ENCODE measurements at regions not wholly inside any gene's neighbourhood (a gene's known extent, or its start where the extent isn't known, plus 50 kb on each side); places are given as distances from the start of the nearest gene placed in this dataset.

DNA sequence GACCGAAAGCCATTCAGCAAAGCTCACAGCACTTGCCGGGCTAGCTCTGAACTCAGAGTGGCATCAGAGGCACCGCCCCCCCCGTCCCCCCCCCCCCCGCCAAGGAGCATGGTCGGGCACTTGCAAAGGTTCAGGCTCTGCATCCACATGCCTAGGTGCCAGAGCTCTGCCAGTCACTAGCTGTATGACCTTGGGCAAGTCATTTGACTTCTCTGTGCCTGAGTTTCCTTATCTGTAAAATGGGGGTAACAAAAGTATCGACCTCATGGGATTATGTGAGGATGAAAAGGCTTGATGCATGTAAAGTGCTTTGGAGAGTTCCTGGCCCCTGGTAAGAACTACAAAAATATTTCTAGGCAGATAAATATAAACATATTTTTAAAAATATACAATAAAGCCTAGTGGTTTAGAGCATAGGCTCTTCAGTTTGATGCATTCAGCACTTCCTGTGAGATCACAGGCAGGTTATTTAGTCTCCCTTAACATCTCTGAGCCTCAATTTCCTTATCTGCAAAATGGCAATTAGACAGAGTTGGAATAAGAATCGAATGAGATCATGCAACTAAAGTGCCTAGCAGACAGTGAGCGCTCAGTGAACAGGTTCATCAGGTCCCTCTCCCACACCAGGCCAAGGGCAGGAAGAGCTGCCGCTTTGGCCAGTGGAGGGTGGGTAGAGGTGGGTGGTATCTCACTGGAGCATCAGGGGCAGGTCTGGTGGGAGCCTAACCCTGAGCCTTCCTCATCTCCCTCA is 117.2 kb downstream of the CYLD start:
- no peaks in the 10 kb centered on the region for H3K27me3 ChIP-seq
- ATAC-seq (ENCODE audit: low FRiP score in 2 of 2), result no peak
- H3K4me1 ChIP-seq, result no peaks in the 10 kb centered on the region
- WGBS, 2 donors, result 83 to 90% methylated on average over 4 to 5 of the region's 10 CpGs
- H3K9me3 ChIP-seq, result no peaks in the 10 kb centered on the region
- no peak overlapping the region for H3K4me3 ChIP-seq
- TF ChIP-seq POLR2A (IDR thresholded peaks at IDR 0.05), result no peak
- TF ChIP-seq, protein P1, sequence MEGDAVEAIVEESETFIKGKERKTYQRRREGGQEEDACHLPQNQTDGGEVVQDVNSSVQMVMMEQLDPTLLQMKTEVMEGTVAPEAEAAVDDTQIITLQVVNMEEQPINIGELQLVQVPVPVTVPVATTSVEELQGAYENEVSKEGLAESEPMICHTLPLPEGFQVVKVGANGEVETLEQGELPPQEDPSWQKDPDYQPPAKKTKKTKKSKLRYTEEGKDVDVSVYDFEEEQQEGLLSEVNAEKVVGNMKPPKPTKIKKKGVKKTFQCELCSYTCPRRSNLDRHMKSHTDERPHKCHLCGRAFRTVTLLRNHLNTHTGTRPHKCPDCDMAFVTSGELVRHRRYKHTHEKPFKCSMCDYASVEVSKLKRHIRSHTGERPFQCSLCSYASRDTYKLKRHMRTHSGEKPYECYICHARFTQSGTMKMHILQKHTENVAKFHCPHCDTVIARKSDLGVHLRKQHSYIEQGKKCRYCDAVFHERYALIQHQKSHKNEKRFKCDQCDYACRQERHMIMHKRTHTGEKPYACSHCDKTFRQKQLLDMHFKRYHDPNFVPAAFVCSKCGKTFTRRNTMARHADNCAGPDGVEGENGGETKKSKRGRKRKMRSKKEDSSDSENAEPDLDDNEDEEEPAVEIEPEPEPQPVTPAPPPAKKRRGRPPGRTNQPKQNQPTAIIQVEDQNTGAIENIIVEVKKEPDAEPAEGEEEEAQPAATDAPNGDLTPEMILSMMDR (IDR thresholded peaks at IDR 0.05), result no peak
- TF ChIP-seq POLR2AphosphoS5 (IDR thresholded peaks at IDR 0.05), result no peak
- no peak for TF ChIP-seq EP300 (IDR thresholded peaks at IDR 0.05)
- H3K36me3 ChIP-seq, result no peaks in the 10 kb centered on the region
- no peak for DNase-seq
- no peak overlapping the region for H3K27ac ChIP-seq

DNA sequence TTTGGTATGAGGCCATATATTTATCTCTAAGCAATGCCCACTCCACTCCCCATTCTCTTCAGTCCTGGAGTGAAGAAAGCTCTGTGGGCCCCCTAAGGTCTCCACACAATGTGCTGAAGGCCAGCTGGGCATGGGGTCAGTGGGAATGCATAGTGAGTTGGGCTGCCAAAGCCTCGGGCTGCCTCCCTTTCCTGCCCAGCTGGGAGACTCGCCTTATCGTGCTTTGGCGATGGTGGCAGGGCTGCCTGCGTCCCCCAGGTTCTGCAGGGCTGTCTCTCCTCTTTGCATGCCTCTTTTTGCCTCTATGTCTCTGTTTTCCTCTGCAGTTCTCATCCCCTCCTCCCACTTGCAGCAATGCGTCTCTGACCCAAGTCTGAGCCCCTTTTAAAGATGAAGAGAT is 116.5 kb downstream of the CYLD start:
- peak in 1 of 2 donors; percentile 29 for DNase-seq
- H3K4me3 ChIP-seq, result no peak overlapping the region
- no peaks in the 10 kb centered on the region for H3K4me1 ChIP-seq
- no peak for ATAC-seq (ENCODE audit: low FRiP score in 2 of 2)
- no peaks in the 10 kb centered on the region for H3K36me3 ChIP-seq
- no peaks in the 10 kb centered on the region for H3K27me3 ChIP-seq
- no peak overlapping the region for H3K27ac ChIP-seq
- WGBS, 2 donors, result 75 to 88% methylated on average over 6 of the region's 6 CpGs
- no peaks in the 10 kb centered on the region for H3K9me3 ChIP-seq
- TF ChIP-seq POLR2A (IDR thresholded peaks at IDR 0.05), result no peak
- TF ChIP-seq, protein P1 (IDR thresholded peaks at IDR 0.05), result no peak
- no peak for TF ChIP-seq EP300 (IDR thresholded peaks at IDR 0.05)
- TF ChIP-seq POLR2AphosphoS5 (IDR thresholded peaks at IDR 0.05), result no peak

DNA sequence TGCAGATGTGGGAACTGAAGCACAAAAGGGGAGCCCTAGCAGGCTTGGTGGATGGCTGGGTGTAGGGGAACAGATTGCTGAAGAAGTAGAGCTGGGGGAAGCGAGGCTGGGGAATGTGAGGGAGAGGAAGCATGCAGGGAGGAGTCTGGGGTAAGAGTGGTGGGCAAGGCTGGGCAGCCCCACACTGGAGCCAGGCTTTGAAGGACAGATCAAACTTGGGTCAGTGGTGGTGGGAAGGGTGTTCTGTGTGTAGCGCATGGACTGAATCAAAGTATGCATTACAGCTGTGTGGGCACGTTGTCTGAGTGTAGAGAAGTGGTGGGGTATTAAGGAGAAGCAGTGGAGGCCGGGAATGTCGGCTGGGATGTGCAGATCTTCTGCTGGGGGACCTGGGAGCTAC is 116.0 kb downstream of the CYLD start:
- ATAC-seq (ENCODE audit: low FRiP score in 2 of 2) (no peak), DNase-seq (no peak)
- Histone ChIP-seq H3K9me3 (no peaks in the 10 kb centered on the region), H3K4me3 (no peak overlapping the region), H3K27ac (no peak overlapping the region), H3K27me3 (no peaks in the 10 kb centered on the region), H3K4me1 (no peaks in the 10 kb centered on the region), H3K36me3 (no peaks in the 10 kb centered on the region)
- 85 to 88% methylated on average over 5 of the region's 5 CpGs for WGBS, 2 donors
- no peak for TF ChIP-seq POLR2A (IDR thresholded peaks at IDR 0.05)
- TF ChIP-seq, protein P1 (IDR thresholded peaks at IDR 0.05), result no peak
- TF ChIP-seq POLR2AphosphoS5 (IDR thresholded peaks at IDR 0.05), result no peak
- TF ChIP-seq EP300 (IDR thresholded peaks at IDR 0.05), result no peak

DNA sequence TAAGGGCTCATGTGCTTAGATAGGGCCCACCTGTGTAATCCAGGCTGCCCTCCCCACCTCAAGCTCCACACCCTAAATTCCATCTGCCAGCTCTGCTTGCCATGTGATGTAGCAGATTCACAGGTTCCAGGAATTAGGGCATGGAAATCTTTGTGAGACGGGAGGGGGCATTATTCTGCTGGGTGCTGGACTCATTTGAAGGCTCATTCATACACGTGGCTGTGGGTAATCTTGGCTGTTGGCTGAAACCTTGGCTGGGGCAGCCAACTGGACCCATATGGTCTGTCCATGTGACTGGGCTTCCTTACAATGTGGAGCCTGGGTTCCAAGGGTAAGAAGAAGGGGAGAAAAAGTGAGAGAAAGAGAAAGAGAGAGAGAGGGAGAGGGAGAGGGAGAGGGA is 115.1 kb downstream of the CYLD start:
- no peaks in the 10 kb centered on the region for H3K27me3 ChIP-seq
- H3K36me3 ChIP-seq, result no peaks in the 10 kb centered on the region
- H3K4me3 ChIP-seq, result no peak overlapping the region
- 64 to 66% methylated on average over 2 of the region's 2 CpGs for WGBS, 2 donors
- no peaks in the 10 kb centered on the region for H3K9me3 ChIP-seq
- ATAC-seq (ENCODE audit: low FRiP score in 2 of 2), result no peak
- no peak for DNase-seq
- H3K27ac ChIP-seq, result no peak overlapping the region
- TF ChIP-seq, protein P1 (IDR thresholded peaks at IDR 0.05), result no peak
- TF ChIP-seq POLR2AphosphoS5 (IDR thresholded peaks at IDR 0.05) (no peak), POLR2A (IDR thresholded peaks at IDR 0.05) (no peak), EP300 (IDR thresholded peaks at IDR 0.05) (no peak)
- no peaks in the 10 kb centered on the region for H3K4me1 ChIP-seq

DNA sequence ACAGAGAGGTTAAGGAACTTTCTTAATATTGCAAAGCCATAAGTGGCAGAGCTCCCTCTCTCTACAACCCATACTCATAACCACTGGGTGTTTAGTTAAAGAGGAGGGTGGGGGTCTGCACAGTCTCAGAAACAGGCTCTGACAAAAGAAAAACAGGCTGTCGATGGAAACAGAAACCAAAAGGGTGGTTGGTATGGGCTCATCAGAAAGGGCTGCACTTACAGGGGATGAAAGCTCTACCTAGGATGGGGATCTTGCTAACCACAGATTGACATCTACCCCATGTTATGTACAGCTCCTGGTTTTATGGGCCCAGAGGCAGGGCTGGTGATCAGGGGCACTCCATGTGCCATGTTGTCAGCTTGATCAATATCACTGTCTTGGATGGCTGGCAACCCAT is 111.4 kb downstream of the CYLD start:
- TF ChIP-seq POLR2AphosphoS5 (IDR thresholded peaks at IDR 0.05), result no peak
- TF ChIP-seq POLR2A (IDR thresholded peaks at IDR 0.05), result no peak
- TF ChIP-seq, protein P1 (IDR thresholded peaks at IDR 0.05), result no peak
- no peak for TF ChIP-seq EP300 (IDR thresholded peaks at IDR 0.05)
- no peak for DNase-seq
- Histone ChIP-seq H3K36me3 (no peaks in the 10 kb centered on the region), H3K27me3 (no peaks in the 10 kb centered on the region), H3K9me3 (no peaks in the 10 kb centered on the region), H3K4me1 (no peaks in the 10 kb centered on the region), H3K27ac (no peak overlapping the region), H3K4me3 (no peak overlapping the region)
- 86 to 93% methylated on average over 1 of the region's 1 CpG for WGBS, 2 donors
- no peak for ATAC-seq (ENCODE audit: low FRiP score in 2 of 2)
